ENCODE measurements at regions not wholly inside any gene's neighbourhood (a gene's known extent, or its start where the extent isn't known, plus 50 kb on each side); places are given as distances from the start of the nearest gene placed in this dataset.

DNA sequence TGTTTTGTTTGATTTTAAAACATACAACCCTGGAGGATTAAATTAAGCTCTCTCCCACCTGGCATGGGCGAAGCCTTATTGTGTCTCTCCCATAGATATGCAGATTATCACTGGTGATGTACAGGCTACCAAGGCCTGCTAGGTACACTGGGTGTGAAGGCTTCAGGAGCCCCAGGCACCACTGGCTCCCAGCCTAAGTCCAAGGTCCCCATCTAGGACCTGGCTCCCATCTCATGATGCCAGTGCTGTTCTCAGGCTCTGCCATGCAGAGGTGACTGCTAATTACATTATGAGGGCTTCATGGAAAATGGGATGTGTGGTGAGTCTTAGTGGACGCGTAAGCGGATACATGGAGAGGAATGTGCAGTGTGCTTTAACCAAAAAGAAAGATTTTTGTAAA is 201.2 kb upstream of the KLHL29 start:
- Mint-ChIP-seq H3K36me3 (ENCODE audit: insufficient read depth, unreplicated experiment) (no peaks in the 10 kb centered on the region), H3K4me3 (ENCODE audit: unreplicated experiment) (no peak overlapping the region), H3K9me3 (ENCODE audit: unreplicated experiment) (no peaks in the 10 kb centered on the region), H3K27ac (ENCODE audit: unreplicated experiment) (no peak overlapping the region), H3K4me1 (ENCODE audit: low read depth, unreplicated experiment) (no peaks in the 10 kb centered on the region), H3K27me3 (ENCODE audit: insufficient read depth, unreplicated experiment) (peaks cover 15% of the 10 kb centered on the region)
- intact Hi-C loops (cut with micrococcal nuclease; ENCODE audit: unreplicated experiment) = no loop called here
- no peaks in the 10 kb centered on the region for H3K36me3 ChIP-seq (ENCODE audit: control insufficient read depth, insufficient read depth, low read length)
- no TSS peak for BruUV-seq (replicated peaks)
- no peak for TF ChIP-seq CTCF (IDR thresholded peaks at IDR 0.05; ENCODE audit: insufficient read depth in 1 of 2, low read depth in 1 of 2, low read length in 1 of 2, severe bottlenecking in 1 of 2, unreplicated experiment in 1 of 2)
- H3K9me3 ChIP-seq = peaks cover 4% of the 10 kb centered on the region; the same call in 1 of the 2 replicates
- ChIA-PET POLR2A (no interaction called here), CTCF (no interaction called here)
- H3K27me3 ChIP-seq (replicated peaks; ENCODE audit: control insufficient read depth, insufficient read depth, low read length) = no peaks in the 10 kb centered on the region
- no peak for DNase-seq
- H3K4me1 ChIP-seq = no peaks in the 10 kb centered on the region
- no peak overlapping the region for H3K4me3 ChIP-seq (ENCODE audit: low read depth, low read length)

- Histone ChIP-seq H3K36me3 (ENCODE audit: control insufficient read depth, insufficient read depth, low read length) (no peaks in the 10 kb centered on the region), H3K9me3 (no peaks in the 10 kb centered on the region), H3K4me3 (ENCODE audit: low read depth, low read length) (no peak overlapping the region), H3K27me3 (replicated peaks; ENCODE audit: control insufficient read depth, insufficient read depth, low read length) (no peaks in the 10 kb centered on the region), H3K4me1 (no peaks in the 10 kb centered on the region)
- no TSS peak for BruUV-seq (replicated peaks)
- no peak for DNase-seq
- peaks cover 14% of the 10 kb centered on the region for H3K27me3 Mint-ChIP-seq (ENCODE audit: insufficient read depth, unreplicated experiment)
- H3K4me1 Mint-ChIP-seq (ENCODE audit: low read depth, unreplicated experiment) = no peaks in the 10 kb centered on the region
- intact Hi-C loops (cut with micrococcal nuclease; ENCODE audit: unreplicated experiment) = loop anchor here (1.0 to 5.0 kb wide), 2 partner anchors 94 to 153 kb away; no protein-coding TSS in a partner anchor
- H3K36me3 Mint-ChIP-seq (ENCODE audit: insufficient read depth, unreplicated experiment) = no peaks in the 10 kb centered on the region
- TF ChIP-seq CTCF (IDR thresholded peaks at IDR 0.05; ENCODE audit: insufficient read depth in 1 of 2, low read depth in 1 of 2, low read length in 1 of 2, severe bottlenecking in 1 of 2, unreplicated experiment in 1 of 2) = no peak
- no peak overlapping the region for H3K4me3 Mint-ChIP-seq (ENCODE audit: unreplicated experiment)
- H3K9me3 Mint-ChIP-seq (ENCODE audit: unreplicated experiment) = peaks cover 10% of the 10 kb centered on the region
- CTCF ChIA-PET = interaction anchor here (0.6 kb wide), 1 partner anchor 14 kb away, joined by 3 read pairs; no protein-coding TSS in a partner anchor
- H3K27ac Mint-ChIP-seq (ENCODE audit: unreplicated experiment) = no peak overlapping the region
- POLR2A ChIA-PET = no interaction called here
These were observed 186.5 kb upstream of the KLHL29 start for GRCh38 chr2:23198316-23199114.

DNA sequence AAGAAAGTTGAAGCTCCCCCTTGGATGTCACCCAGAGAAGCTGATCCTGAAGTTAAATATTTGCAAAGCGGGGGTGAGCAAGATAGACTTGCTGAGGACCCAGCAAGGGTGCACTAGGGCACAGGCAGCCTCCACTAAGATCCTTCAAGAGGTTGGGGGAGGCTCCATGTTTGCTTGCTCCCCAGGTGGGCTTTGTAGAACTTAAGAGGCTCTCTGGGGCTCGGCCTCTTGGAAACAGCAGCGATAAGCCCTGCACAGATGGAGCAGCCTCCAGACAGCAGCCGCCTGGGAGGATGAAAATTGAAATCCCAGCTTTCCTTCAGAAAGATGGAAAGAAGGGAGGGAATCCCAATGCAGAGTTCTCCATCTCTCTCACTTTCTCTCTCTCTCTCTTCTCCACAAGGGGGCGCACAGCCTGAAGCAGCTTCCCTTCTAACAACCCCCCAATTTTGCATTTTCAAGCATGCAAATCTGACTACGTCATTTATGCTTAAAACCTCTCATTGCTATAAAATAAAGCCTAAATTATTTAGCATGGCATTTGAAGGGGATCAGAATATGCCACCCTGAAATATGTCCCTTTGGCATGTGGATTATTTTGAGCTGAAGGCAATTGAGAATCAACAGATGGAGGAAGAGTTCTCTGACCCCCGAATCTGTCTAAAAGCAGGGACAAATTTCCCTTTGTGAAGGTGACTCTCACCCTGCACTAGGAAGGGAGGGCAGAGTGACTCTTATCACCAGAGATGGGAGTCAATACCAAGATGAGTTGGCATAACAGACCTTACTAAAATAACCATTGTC is 185.7 kb upstream of the KLHL29 start:
- peaks cover 14% of the 10 kb centered on the region for H3K27me3 Mint-ChIP-seq (ENCODE audit: insufficient read depth, unreplicated experiment)
- intact Hi-C loops (cut with micrococcal nuclease; ENCODE audit: unreplicated experiment) = loop anchor here (1.0 to 5.0 kb wide), 2 partner anchors 93 to 152 kb away; no protein-coding TSS in a partner anchor
- ChIA-PET POLR2A (no interaction called here), CTCF (interaction anchor here (0.6 to 1.0 kb wide), 2 partner anchors 15 to 93 kb away, joined by 3 to 4 read pairs; no protein-coding TSS in a partner anchor)
- Histone ChIP-seq H3K9me3 (no peaks in the 10 kb centered on the region), H3K27me3 (replicated peaks; ENCODE audit: control insufficient read depth, insufficient read depth, low read length) (no peaks in the 10 kb centered on the region), H3K4me3 (ENCODE audit: low read depth, low read length) (no peak overlapping the region), H3K4me1 (no peaks in the 10 kb centered on the region), H3K36me3 (ENCODE audit: control insufficient read depth, insufficient read depth, low read length) (no peaks in the 10 kb centered on the region)
- BruUV-seq (replicated peaks) = no TSS peak
- peak; percentile 72 to 77 for TF ChIP-seq CTCF (IDR thresholded peaks at IDR 0.05; ENCODE audit: insufficient read depth in 1 of 2, low read depth in 1 of 2, low read length in 1 of 2, severe bottlenecking in 1 of 2, unreplicated experiment in 1 of 2)
- H3K27ac Mint-ChIP-seq (ENCODE audit: unreplicated experiment) = no peak overlapping the region
- no peaks in the 10 kb centered on the region for H3K4me1 Mint-ChIP-seq (ENCODE audit: low read depth, unreplicated experiment)
- DNase-seq = peak in 1 of 2 experiments; percentile 40
- no peak overlapping the region for H3K4me3 Mint-ChIP-seq (ENCODE audit: unreplicated experiment)
- peaks cover 10% of the 10 kb centered on the region for H3K9me3 Mint-ChIP-seq (ENCODE audit: unreplicated experiment)
- H3K36me3 Mint-ChIP-seq (ENCODE audit: insufficient read depth, unreplicated experiment) = no peaks in the 10 kb centered on the region

Measured in Caco-2 (cell line).